GM19351 (cell line): ENCODE measurements at regions not wholly inside any gene's neighbourhood (a gene's known extent, or its start where the extent isn't known, plus 50 kb on each side); places are given as distances from the start of the nearest gene placed in this dataset.

Experiments
- ATAC-seq: cut with Tn5 transposase; IDR thresholded peaks from one replicate; pipeline ENCODE4 v1.9.1; 2021; ENCODE audit warnings: mild to moderate bottlenecking, moderate library complexity; ENCODE audit not compliant: unreplicated experiment

GRCh38 chr21:16406355-16406754 lies 676.6 kb downstream of the USP25 start:
- ATAC-seq, result no peak

GRCh38 chr21:16407403-16408240 lies 677.8 kb downstream of the USP25 start:
- ATAC-seq, result no peak

GRCh38 chr21:16408280-16408679 lies 678.5 kb downstream of the USP25 start:
- ATAC-seq, result no peak

DNA sequence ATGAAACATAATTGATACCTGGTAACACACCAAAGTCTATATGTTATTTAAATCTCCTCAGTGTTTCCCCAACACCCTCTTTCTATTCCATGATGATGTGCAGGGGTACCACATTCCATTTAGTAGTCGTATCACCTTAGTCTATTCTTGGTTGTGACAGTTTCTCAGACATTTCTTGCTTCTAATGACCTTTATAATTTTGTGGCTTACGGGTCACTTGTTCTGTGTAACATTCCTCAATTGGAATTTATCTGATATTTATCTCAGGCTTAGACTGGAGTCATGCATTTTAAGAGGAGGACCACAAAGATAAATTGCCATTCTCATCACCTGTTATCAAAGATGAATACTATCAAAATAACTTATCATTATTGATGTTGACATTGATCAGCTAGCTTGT lies 679.6 kb downstream of the USP25 start:
- no peak for ATAC-seq

DNA sequence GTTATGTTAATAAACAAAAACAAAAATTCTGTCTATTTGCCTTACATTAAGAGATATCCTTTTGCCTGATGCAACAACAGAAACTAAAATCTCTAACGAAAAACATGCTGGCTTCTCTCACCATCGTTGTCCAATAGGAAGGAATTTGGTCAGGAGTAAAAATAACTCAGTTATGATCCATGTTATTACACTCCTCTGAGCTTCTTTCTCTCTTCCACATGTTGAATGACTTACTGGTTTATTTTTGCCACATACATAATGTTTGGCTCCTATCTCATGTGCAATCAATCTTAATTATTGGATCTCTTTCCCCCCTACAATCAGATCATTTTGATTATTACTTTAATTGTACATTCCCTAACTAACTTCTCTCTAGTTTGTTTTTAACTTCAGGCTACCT lies 688.4 kb downstream of the USP25 start:
- ATAC-seq, result no peak

DNA sequence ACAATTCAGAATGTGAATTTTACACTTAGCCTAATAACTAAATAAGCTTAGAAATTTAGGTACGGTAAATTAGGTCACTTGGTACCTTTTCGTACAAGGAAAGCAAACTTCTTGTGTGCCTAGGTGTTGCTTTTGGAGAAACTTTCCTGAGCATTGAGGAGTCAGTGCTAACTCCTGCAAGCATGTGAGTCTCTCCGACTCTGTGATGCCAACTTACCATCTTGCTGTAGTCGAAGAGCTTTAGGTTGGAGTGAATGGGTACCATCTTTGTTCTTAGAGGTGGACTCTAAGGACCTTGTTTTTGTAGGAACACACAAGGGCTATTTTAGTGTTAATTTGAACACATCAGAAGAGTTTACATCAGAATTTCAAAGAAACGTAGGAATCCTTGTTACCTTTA lies 688.9 kb downstream of the USP25 start:
- ATAC-seq, result no peak

DNA sequence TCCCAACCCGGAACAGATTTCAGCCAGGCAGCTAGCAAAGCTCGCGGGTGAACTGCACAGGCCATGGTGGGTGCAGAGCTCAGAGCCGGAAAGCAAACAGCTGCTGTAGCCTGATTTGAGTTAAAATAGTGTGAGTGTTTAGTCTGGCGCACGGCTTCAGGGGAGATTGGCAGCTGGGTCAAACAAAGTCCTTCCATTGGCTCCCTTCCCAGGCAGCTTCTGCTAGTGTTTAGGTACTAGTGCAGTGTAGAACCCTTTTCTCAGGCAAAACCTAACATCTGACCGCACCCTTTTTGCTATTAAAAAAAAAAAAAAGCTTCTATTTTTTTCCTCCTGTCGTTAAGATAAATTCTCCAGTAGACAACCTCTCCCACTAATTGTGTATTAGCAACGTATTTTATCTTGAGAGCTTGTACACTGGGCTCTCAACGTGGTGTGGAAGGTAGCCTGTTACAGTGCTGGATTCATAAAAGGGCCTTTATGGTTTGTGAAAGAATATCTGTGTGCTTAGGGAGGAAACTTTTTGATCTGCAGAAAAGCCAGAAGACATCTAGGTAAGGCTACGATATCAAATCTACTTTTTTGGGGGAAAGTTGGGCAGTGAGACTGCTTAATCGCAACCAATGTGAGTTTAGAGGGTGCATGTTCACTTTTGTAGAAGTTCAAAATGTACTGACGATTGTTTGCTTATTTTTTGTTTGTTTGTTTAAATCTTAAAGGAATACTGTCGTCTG lies 689.6 kb downstream of the USP25 start:
- no peak for ATAC-seq

DNA sequence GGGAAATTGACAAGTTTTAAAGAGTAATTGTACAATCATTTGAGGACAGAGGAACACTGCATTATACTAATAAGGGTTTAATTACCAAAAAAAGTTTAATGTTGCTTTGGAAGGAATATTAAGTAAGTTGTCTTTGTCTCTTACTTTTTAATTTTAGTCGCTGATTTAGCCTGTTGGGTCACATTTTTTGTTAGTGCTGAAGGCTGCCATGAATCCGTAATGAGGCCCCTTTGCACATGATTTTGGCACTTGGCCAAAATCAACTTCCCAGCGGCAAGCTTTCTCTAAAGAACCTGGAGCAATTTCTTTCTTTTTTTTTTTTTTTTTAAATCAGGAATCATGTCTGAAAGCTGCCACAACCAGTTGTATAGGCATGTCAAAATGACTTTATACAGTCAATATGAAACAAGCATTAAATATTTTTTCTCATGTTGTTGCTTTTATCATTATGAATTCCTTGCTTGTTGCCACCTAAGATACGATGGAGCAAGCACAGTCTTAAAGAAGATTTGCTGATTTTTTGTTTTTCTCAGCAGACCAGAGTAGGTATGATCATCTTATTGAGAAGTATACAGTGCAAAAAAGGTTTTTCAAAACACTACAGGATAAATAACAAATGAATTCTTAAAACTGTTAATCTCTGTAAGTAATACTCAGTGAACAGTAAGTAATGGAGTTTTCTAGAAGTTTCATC lies 690.4 kb downstream of the USP25 start:
- no peak for ATAC-seq

GRCh38 chr21:16421007-16421406 lies 691.2 kb downstream of the USP25 start:
- ATAC-seq, result no peak

- no peak for ATAC-seq
Measured at GRCh38 chr21:16421965-16422364, 692.2 kb downstream of the USP25 start.

DNA sequence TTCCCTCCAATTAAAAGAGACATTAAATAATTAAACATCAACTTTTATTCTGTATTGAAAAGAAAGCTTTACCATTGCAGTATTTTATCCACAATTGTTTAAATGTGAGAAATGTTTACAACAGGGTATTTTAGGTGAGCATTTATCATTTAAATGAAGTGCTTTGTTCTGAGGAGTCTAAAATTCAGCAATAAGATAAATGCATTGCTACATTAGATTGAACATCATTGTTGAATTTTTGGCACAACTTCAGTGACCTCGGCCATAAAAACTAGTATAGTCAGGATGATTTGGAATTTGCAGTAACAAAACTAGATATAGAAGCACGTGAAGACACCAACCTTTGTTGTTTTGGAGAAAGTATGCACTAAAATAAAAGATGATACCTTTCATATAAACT lies 692.9 kb downstream of the USP25 start:
- no peak for ATAC-seq

DNA sequence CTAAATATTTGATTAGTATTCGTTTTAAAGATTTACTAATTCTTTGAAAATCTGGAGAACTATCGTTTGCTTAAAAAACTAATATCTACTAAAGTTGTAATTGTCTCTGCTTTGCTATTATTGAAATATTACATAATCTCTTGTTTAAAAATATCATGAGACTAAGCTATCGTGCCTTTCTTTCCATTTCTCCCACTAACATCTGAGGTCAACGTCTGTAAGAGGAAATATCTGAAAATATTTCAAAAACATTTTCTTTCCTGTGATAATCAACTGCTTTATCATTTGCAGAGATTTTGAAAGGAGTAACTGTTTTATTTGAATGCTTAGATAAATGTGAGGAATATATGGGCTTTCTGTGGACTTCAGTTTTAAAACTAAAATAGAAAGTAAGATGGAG lies 694.1 kb downstream of the USP25 start:
- no peak for ATAC-seq

- no peak for ATAC-seq
Measured at GRCh38 chr21:16424331-16424751, 694.6 kb downstream of the USP25 start.

GRCh38 chr21:16425376-16425775 lies 695.6 kb downstream of the USP25 start:
- no peak for ATAC-seq

- ATAC-seq, result no peak
Measured at GRCh38 chr21:16426936-16427335, 697.2 kb downstream of the USP25 start.

DNA sequence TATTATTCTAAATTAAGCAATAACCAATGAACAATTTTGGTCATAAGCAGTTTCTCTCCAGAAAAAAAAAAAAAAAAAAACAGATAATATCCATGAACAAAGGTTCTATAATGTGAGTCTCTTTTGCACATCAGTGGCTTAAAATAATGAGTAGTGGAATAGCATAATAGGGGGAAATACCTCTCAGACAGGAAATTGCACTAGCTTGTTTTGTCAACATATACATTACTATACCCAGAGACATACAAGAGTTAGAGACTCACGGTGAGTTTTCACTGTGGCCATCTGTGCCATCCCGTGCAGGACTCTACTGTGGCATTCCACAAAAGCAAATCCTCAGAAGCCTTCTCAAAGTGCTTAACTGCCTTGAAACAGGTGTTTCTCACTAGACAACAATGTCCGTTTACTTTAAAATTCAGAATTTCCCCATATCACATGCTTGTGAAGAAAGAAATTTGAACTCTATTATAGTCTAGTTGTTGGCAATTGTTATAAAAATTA lies 697.9 kb downstream of the USP25 start:
- ATAC-seq, result no peak

GRCh38 chr21:16437586-16437985 lies 707.8 kb downstream of the USP25 start:
- no peak for ATAC-seq

DNA sequence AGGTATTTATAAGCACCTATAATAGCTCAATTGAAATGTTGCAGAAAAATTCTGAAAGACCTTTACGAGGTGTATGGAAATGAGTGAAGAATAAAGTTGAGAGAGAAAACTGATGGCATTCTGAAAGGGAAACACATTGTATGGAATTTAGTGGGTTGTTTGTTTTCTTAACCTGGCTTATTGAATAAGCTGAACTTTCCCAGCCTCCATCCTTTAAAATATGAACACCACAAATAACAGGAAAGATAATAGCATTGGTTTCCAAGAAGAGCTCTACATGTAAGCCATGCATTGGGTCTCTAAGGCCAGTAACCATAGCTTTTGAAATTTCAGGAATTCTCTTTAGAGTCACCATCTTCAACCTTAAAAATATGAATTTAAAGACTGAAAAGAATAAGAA lies 709.0 kb downstream of the USP25 start:
- ATAC-seq, result no peak

- no peak for ATAC-seq
Measured at GRCh38 chr21:16441789-16442188, 712.0 kb downstream of the USP25 start.

- ATAC-seq, result no peak
Measured at GRCh38 chr21:16454399-16454798, 724.6 kb downstream of the USP25 start.

DNA sequence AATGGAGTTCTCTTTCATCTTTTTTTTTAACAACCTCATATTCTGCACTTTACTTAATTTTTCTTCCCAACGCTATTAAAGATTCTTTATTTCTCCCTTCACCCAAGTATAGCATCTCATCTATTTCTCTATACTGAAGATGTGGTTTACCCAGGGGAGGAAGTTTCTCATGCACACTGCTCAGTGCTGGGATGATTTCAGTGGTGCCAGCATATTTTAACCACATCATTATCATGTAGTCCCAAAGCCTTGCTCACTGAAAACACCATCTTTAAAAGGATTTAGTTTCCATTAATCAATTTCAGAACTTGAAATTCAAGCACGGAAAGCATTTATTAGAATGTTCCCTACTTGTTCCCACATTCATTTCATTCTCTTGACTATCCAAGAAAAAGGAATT lies 725.7 kb downstream of the USP25 start:
- no peak for ATAC-seq

GRCh38 chr21:16455978-16456377 lies 726.2 kb downstream of the USP25 start:
- ATAC-seq, result no peak
